Fibroblast of gingiva (primary cell): ENCODE measurements at regions not wholly inside any gene's neighbourhood (a gene's known extent, or its start where the extent isn't known, plus 50 kb on each side); places are given as distances from the start of the nearest gene placed in this dataset.
"Not testable (repeated sequence)": the region's sequence is repeated elsewhere in the genome, so short reads cannot be mapped to it uniquely, and the experiment has no call there.

Experiments
- DNase-seq: peaks from one replicate; pipeline ENCODE4 v3.0.0-alpha.2; 2011; ENCODE audit warnings: low read depth

DNA sequence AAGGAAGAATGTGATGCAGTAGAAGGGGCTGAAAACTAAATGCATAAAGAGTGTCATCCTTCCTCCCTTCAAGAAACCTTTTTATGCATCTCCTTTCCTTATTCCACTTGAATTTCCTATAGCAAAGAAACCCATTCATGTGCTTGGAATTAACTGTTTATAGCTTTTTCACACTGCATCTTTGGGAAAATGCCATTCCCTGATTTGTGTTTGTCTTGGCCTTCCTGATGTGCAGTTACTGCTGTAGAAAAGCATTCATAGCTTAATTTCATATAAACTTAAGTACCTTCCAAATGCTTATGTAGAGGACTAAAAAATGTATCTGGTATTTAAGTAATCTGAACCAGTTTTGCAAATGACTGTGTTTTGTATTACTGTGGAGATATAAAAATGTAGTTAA, 61.8 kb downstream of the SDR9C7 start:
- peak; percentile 10 for DNase-seq

GRCh38 chr12:56867216-56867615, 67.0 kb downstream of the SDR9C7 start:
- DNase-seq: no peak

GRCh38 chr12:56866493-56866892, 67.7 kb downstream of the SDR9C7 start:
- no peak for DNase-seq

GRCh38 chr12:56864318-56864717, 69.9 kb downstream of the SDR9C7 start:
- DNase-seq: no peak

GRCh38 chr12:56863789-56864188, 70.4 kb downstream of the SDR9C7 start:
- no peak for DNase-seq

GRCh38 chr12:56862264-56862663, 71.9 kb downstream of the SDR9C7 start:
- no peak for DNase-seq

GRCh38 chr12:56853392-56853978, 80.7 kb downstream of the SDR9C7 start:
- DNase-seq: not testable (repeated sequence)

GRCh38 chr12:56851462-56851861, 82.7 kb downstream of the SDR9C7 start:
- DNase-seq: no peak

DNA sequence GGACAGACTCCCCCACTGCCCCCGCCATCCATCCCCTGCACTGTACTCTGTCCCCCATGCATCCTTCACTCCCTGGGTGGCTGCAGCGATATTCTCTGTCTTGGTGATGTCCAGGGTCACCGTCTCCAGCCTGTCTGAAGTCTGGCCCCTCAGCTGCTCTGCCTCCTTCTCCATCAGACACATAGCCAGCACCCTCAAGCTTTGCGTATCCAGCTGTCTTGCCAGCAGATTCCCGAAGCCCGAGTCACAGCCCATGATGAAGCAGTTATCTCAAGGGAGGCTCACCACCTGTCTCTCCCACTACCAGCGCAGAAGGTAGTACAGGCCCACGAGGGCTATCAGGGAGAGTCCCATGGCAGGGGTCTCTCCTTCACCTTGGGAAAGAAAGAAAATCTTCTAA, 77.8 kb downstream of the HSD17B6 start:
- DNase-seq: no peak

DNA sequence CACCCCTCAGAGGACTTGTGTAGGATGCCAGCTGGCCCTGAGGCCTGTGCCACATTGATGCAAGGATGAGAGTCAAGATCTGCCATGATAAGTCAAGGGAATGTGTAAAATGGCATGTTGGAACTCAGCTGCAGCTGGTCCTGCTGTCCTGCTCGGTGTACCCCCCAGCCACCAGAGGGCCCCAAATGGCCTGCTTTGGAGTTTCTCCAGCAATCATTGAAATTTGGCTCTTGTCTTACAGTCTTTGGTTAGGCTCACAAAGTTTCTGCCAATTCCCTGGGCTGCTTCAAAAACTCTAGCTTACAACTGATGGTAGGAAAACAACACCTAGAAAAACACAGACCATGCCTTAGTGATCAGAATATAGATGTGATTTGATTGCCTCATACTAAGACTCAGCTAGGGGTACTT, 76.8 kb downstream of the HSD17B6 start:
- no peak for DNase-seq

GRCh38 chr12:56839489-56839848, 76.3 kb downstream of the HSD17B6 start:
- DNase-seq: no peak

DNA sequence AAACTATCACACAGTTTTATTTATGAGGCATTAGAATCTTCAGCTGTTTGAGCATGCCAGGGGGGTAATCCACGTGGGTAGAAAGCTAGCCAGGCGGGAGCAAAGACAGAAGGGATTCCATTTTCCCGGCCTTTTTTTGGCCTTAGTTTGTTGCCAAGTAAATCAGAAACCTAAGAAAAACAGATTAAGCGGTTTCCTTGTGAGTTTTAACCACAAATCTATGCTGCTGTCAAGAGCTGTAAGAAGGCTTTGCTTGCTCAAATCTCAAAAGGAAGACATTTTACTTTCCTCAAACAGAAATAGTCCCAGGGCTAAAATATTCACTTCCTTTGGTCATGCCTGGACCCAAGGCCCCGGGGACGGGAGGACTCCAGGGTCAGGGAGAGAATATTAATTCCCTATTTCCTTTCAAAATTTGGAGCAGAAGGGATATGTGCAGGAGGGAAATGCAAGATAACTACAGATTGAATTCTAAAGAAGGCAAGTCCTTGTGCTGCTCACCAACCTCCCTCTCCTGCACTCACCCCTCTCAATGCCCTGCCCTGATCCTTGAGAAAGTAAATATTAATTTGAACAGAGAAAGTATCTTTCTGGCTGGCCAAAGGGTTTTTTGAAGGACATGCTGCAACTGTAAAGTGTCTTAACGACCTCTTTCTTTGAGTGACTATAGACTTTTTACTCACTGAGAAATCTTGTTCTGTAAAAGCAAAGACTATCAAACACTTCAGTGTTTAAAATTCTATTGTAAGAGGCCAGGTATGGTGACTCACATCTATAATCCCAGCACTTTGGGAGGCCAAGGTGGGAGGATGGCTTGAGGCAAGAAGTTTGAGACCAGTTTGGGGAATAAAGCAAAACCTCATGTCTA, 75.7 kb downstream of the HSD17B6 start:
- no peak for DNase-seq
